ENCODE measurements at regions not wholly inside any gene's neighbourhood (a gene's known extent, or its start where the extent isn't known, plus 50 kb on each side); places are given as distances from the start of the nearest gene placed in this dataset.

GRCh38 chr2:215507136-215507535, 71.3 kb upstream of the FN1 start (continued):
- TF ChIP-seq EZH2 (IDR thresholded peaks at IDR 0.05; ENCODE audit: low read depth, low read length, severe bottlenecking) (no peak), GTF2F1 (IDR thresholded peaks at IDR 0.05; ENCODE audit: borderline replicate concordance, low read depth, low read length) (no peak), YY1 (IDR thresholded peaks at IDR 0.05; ENCODE audit: low read depth, low read length) (no peak), POLR2AphosphoS5 (IDR thresholded peaks at IDR 0.05; ENCODE audit: low read depth, low read length) (no peak), SIX5 (IDR thresholded peaks at IDR 0.05; ENCODE audit: low read depth, low read length) (no peak), RXRA (IDR thresholded peaks at IDR 0.05; ENCODE audit: insufficient read depth, low read depth, low read length) (no peak)

Measured in H1 (cell line).